IMR-90 (cell line): ENCODE measurements at regions not wholly inside any gene's neighbourhood (a gene's known extent, or its start where the extent isn't known, plus 50 kb on each side); places are given as distances from the start of the nearest gene placed in this dataset.
A peak's percentile ranks its signal among the peaks of the same experiment; 100 is the strongest.

Experiments used
- ATAC-seq: fragments of 200-7000 bp; cut with Tn5 transposase; 2 replicates; pipeline ENCODE4 v1.9.1; 2020; ENCODE audit warnings: low read depth, mild to moderate bottlenecking, moderate library complexity
- BruUV-seq: library from RNA; stranded (reverse); fragments of 400-500 nt; replicated peaks from 2 replicates; lab custom pipeline; 2021; lab: Mats Ljungman, UMichigan
- CTCF ChIA-PET: fragments of 300-600 bp; formaldehyde crosslinking; extraction: SDS; loops from one replicate; lab custom pipeline; 2021; ENCODE audit warnings: antibody characterized with exemption; lab: Yijun Ruan, JAX
- POLR2A ChIA-PET: fragments of 300-600 bp; sonication (Branson Sonifier 250); formaldehyde crosslinking; loops from one replicate; lab custom pipeline; 2022; ENCODE audit warnings: antibody characterized with exemption; ENCODE audit not compliant: unreplicated experiment; lab: Charles Lee
- DNase-seq: peaks from one replicate; pipeline ENCODE4 v3.0.0; 2013
- H2AFZ ChIP-seq: replicated peaks from 2 replicates; pipeline ENCODE3; 2013; ENCODE audit warnings: low read length, mild to moderate bottlenecking; ENCODE audit not compliant: poor library complexity
- H2AK5ac ChIP-seq: 2 replicates; pipeline ENCODE4 v1.6.1; 2013; ENCODE audit warnings: low read depth, low read length, inconsistent platforms
- H2AK9ac ChIP-seq: replicated peaks from 2 replicates; pipeline ENCODE3; 2013; ENCODE audit warnings: mild to moderate bottlenecking, low read depth, low read length, moderate library complexity; ENCODE audit not compliant: poor library complexity
- H2BK120ac ChIP-seq: 2 replicates; pipeline ENCODE4 v1.6.1; 2013; ENCODE audit warnings: low read depth, low read length, inconsistent platforms
- H2BK15ac ChIP-seq: 3 replicates; pipeline ENCODE4 v1.6.1; 2013; ENCODE audit warnings: low read depth, low read length, inconsistent platforms
- H2BK20ac ChIP-seq: 2 replicates; pipeline ENCODE4 v1.6.1; 2013; ENCODE audit warnings: low read depth, mild to moderate bottlenecking, inconsistent platforms, low read length, moderate library complexity
- H2BK5ac ChIP-seq: 2 replicates; pipeline ENCODE4 v1.6.1; 2013; ENCODE audit warnings: mild to moderate bottlenecking, low read depth, low read length, inconsistent platforms; ENCODE audit not compliant: poor library complexity, severe bottlenecking
- H3K14ac ChIP-seq: replicated peaks from 2 replicates; pipeline ENCODE4 v1.6.1; 2013; ENCODE audit warnings: low read depth, low read length, inconsistent platforms
- H3K18ac ChIP-seq: 2 replicates; pipeline ENCODE4 v1.6.1; 2013; ENCODE audit warnings: low read depth, low read length, control low read depth
- H3K23ac ChIP-seq: 2 replicates; pipeline ENCODE4 v1.6.1; 2013; ENCODE audit warnings: low read depth, low read length, inconsistent platforms
- H3K27ac ChIP-seq: 2 replicates; pipeline ENCODE4 v1.5.1; 2013; ENCODE audit warnings: mild to moderate bottlenecking, control low read depth, low read length; ENCODE audit not compliant: insufficient read depth
- H3K27me3 ChIP-seq: 2 replicates; pipeline ENCODE4 v1.6.1; 2013; ENCODE audit warnings: low read length; ENCODE audit not compliant: control insufficient read depth, insufficient read depth
- H3K36me3 ChIP-seq: 2 replicates; pipeline ENCODE4 v1.6.1; 2013; ENCODE audit warnings: low read length, mixed read lengths; ENCODE audit not compliant: control insufficient read depth, insufficient read depth
- H3K4ac ChIP-seq: 2 replicates; pipeline ENCODE4 v1.6.1; 2013; ENCODE audit warnings: low read depth, low read length, inconsistent platforms
- H3K4me1 ChIP-seq: 2 replicates; pipeline ENCODE4 v1.6.1; 2013; ENCODE audit warnings: low read length, mixed read lengths; ENCODE audit not compliant: control insufficient read depth, insufficient read depth
- H3K4me2 ChIP-seq: 2 replicates; pipeline ENCODE4 v1.6.1; 2013; ENCODE audit warnings: low read depth, mild to moderate bottlenecking, control low read depth, low read length, moderate library complexity
- H3K4me3 ChIP-seq: 2 replicates; pipeline ENCODE4 v1.5.1; 2013; ENCODE audit warnings: low read depth, mild to moderate bottlenecking, control low read depth, low read length, moderate library complexity; ENCODE audit not compliant: insufficient read depth
- H3K56ac ChIP-seq: 2 replicates; pipeline ENCODE4 v1.6.1; 2013; ENCODE audit warnings: low read length, inconsistent platforms; ENCODE audit not compliant: insufficient read depth; ENCODE audit errors: extremely low read depth
- H3K79me1 ChIP-seq, 2 experiments: 2 replicates each; pipeline ENCODE4 v1.6.1; 2013; ENCODE audit warnings: low read length in 2 of 2, inconsistent platforms in 1 of 2, low read depth in 1 of 2
- H3K9ac ChIP-seq: 2 replicates; pipeline ENCODE4 v1.6.1; 2013; ENCODE audit warnings: low read depth, low read length, control low read depth
- H3K9me1 ChIP-seq: 2 replicates; pipeline ENCODE4 v1.6.1; 2013; ENCODE audit warnings: low read length, inconsistent platforms; ENCODE audit not compliant: insufficient read depth
- H3K9me3 ChIP-seq: 2 replicates; pipeline ENCODE4 v1.6.1; 2013; ENCODE audit warnings: low read length; ENCODE audit not compliant: control insufficient read depth, insufficient read depth
- H4K20me1 ChIP-seq: 2 replicates; pipeline ENCODE4 v1.6.1; 2013; ENCODE audit warnings: low read length, inconsistent platforms; ENCODE audit not compliant: insufficient read depth
- H4K5ac ChIP-seq: 2 replicates; pipeline ENCODE4 v1.6.1; 2013; ENCODE audit warnings: mild to moderate bottlenecking, low read depth, low read length, control low read depth
- H4K8ac ChIP-seq, 2 experiments: 2 replicates each; pipeline ENCODE4 v1.6.1; 2013; ENCODE audit warnings: low read depth in 2 of 2, low read length in 2 of 2, control low read depth in 1 of 2, inconsistent platforms in 1 of 2
- H4K91ac ChIP-seq: 2 replicates; pipeline ENCODE4 v1.6.1; 2013; ENCODE audit warnings: low read depth, low read length, inconsistent platforms; ENCODE audit not compliant: insufficient read depth
- CEBPB ChIP-seq: IDR thresholded peaks from 2 replicates; pipeline ENCODE4 v1.6.1; 2012; ENCODE audit warnings: low read depth, low read length, improper control_type of control experiment
- WGBS, 2 experiments: methylation state at CpG; one replicate each; pipeline versions ENCODE4 v1.1.5 to v1.1.7; 2013; ENCODE audit warnings: missing lambda C conversion rate in 2 of 2; ENCODE audit not compliant: insufficient read length in 1 of 2; ENCODE audit errors: extremely low coverage in 2 of 2; 5-methylcytosine and 5-hydroxymethylcytosine counted together
- dilution Hi-C: fragments of 300-500 bp; cut with HindIII; formaldehyde crosslinking; loops from one replicate; pipeline ENCODE4 v1.14.3; 2018; ENCODE audit warnings: low sequenced_read_pairs; ENCODE audit not compliant: unreplicated experiment
- in situ Hi-C: fragments of 300-500 bp; cut with MboI; formaldehyde crosslinking; loops from 3 replicates; pipeline ENCODE4 v1.14.3; 2019; ENCODE audit warnings: low sequenced_read_pairs, inconsistent platforms, mixed read lengths
- intact Hi-C: fragments of 100-400 bp; cut with micrococcal nuclease; formaldehyde crosslinking; loops from 2 replicates; pipeline ENCODE4 v1.10.0; 2022
- TF ChIP-seq, protein P1 (sequence below): fragments of 150-350 bp; IDR thresholded peaks from 2 replicates; pipeline ENCODE4 v1.6.1; 2017; ENCODE audit warnings: mild to moderate bottlenecking, antibody characterized with exemption, low read length, low read depth

DNA sequence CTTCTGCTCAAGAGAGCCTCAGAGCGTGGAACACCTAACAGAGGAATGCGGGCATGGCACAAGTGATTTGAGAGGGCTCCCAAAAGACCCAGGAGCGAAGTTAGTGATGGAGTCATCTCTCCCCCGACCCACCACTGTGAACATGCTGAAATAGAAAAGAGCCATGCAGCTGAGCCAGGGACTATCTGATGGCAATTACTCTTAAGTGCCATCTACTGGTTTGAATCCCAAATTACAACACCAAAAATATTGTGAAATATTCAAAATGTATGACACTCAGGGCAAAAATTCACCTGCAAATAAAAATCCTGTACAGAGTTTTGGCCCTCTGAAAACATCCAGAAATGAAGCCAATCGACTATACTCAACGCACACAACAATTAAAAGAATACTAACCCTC, 2038.9 kb upstream of the ADGRL3 start:
- Histone ChIP-seq H3K9ac (no peak overlapping the region), H3K18ac (no peak overlapping the region), H2BK120ac (no peak overlapping the region), H2AFZ (no peak overlapping the region), H3K9me1 (no peaks in the 10 kb centered on the region), H2BK20ac (no peak overlapping the region), H3K4me2 (no peak overlapping the region), H3K4ac (no peak overlapping the region), H3K4me1 (no peaks in the 10 kb centered on the region), H3K4me3 (no peak overlapping the region), H3K36me3 (no peaks in the 10 kb centered on the region), H3K27ac (no peak overlapping the region), H3K27me3 (no peaks in the 10 kb centered on the region), H2BK15ac (no peak overlapping the region), H3K9me3 (peaks cover 7% of the 10 kb centered on the region; the same call in 1 of the 2 replicates), H2AK9ac (no peak overlapping the region), H4K5ac (no peak overlapping the region), H4K8ac (no peak overlapping the region), H4K91ac (no peak overlapping the region), H3K56ac (no peak overlapping the region), H4K20me1 (no peaks in the 10 kb centered on the region), H3K79me1 (no peaks in the 10 kb centered on the region), H2AK5ac (no peak overlapping the region), H3K23ac (no peak overlapping the region), H2BK5ac (no peak overlapping the region), H3K14ac (no peak overlapping the region)
- in situ Hi-C loops (no loop called here), intact Hi-C loops (no loop called here), dilution Hi-C loops (no loop called here)
- TF ChIP-seq CEBPB: peak; percentile 34; the same call in 1 of the 2 replicates
- TF ChIP-seq, protein P1, sequence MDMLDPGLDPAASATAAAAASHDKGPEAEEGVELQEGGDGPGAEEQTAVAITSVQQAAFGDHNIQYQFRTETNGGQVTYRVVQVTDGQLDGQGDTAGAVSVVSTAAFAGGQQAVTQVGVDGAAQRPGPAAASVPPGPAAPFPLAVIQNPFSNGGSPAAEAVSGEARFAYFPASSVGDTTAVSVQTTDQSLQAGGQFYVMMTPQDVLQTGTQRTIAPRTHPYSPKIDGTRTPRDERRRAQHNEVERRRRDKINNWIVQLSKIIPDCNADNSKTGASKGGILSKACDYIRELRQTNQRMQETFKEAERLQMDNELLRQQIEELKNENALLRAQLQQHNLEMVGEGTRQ: no peak
- BruUV-seq: no TSS peak
- no peak for DNase-seq
- CTCF ChIA-PET: no interaction called here
- WGBS, 2 experiments: no CpG with 5 or more reads among the region's 6 CpGs
- POLR2A ChIA-PET: no interaction called here
- no peak for ATAC-seq
